Panc1 (cell line): ENCODE measurements at regions not wholly inside any gene's neighbourhood (a gene's known extent, or its start where the extent isn't known, plus 50 kb on each side); places are given as distances from the start of the nearest gene placed in this dataset.
A peak's percentile ranks its signal among the peaks of the same experiment; 100 is the strongest.

ENCODE experiments used
- ATAC-seq: fragments of 200-7000 bp; cut with Tn5 transposase; 2 replicates; pipeline ENCODE4 v1.9.1; 2020; ENCODE audit warnings: mild to moderate bottlenecking, moderate library complexity
- BruUV-seq: library from RNA; stranded (reverse); fragments of 400-500 nt; replicated peaks from 2 replicates; lab custom pipeline; 2021; lab: Mats Ljungman, UMichigan
- CTCF ChIA-PET: fragments of 300-600 bp; sonication (Branson Sonifier 250); formaldehyde crosslinking; loops from one replicate; lab custom pipeline; 2022; ENCODE audit warnings: antibody characterized with exemption; lab: Charles Lee
- POLR2A ChIA-PET: fragments of 300-600 bp; sonication (Branson Sonifier 250); formaldehyde crosslinking; loops from one replicate; lab custom pipeline; 2022; ENCODE audit warnings: antibody characterized with exemption; lab: Charles Lee
- DNase-seq: peaks from one replicate; pipeline ENCODE4 v3.0.0-alpha.2; 2010; ENCODE audit warnings: low read depth, low spot score
- H3K27ac ChIP-seq: 2 replicates; pipeline ENCODE4 v1.5.1; 2011; ENCODE audit warnings: mild to moderate bottlenecking, low read length, inconsistent platforms
- H3K27me3 ChIP-seq: fragments of 200-500 bp; sonication (Bioruptor generic); 2 replicates; pipeline ENCODE4 v1.6.0; 2014; ENCODE audit warnings: low read length, inconsistent platforms; ENCODE audit not compliant: control insufficient read depth, insufficient read depth
- H3K36me3 ChIP-seq: fragments of 200-500 bp; sonication (Bioruptor generic); 2 replicates; pipeline ENCODE4 v1.5.1; 2014; ENCODE audit warnings: inconsistent platforms, mild to moderate bottlenecking, low read length, moderate library complexity; ENCODE audit not compliant: control insufficient read depth, insufficient read depth
- H3K4me1 ChIP-seq: 2 replicates; pipeline ENCODE4 v1.5.1; 2011; ENCODE audit warnings: inconsistent platforms, mild to moderate bottlenecking, low read length, moderate library complexity; ENCODE audit not compliant: control insufficient read depth, insufficient read depth
- H3K4me3 ChIP-seq, 2 experiments: 2 replicates each; pipeline ENCODE4 v1.5.1; 2011 to 2012; ENCODE audit warnings: low read depth in 2 of 2, low read length in 2 of 2, mild to moderate bottlenecking in 2 of 2, inconsistent platforms in 1 of 2, moderate library complexity in 1 of 2
- H3K9me3 ChIP-seq: fragments of 200-500 bp; sonication (Bioruptor generic); 2 replicates; pipeline ENCODE4 v1.5.1; 2014; ENCODE audit warnings: low read depth, mild to moderate bottlenecking, inconsistent platforms, low read length, moderate library complexity; ENCODE audit not compliant: control insufficient read depth, insufficient read depth
- CTCF ChIP-seq: fragments of 450-650 bp; IDR thresholded peaks from 2 replicates; pipeline ENCODE4 v1.5.1; 2017; ENCODE audit warnings: mild to moderate bottlenecking
- SIN3A ChIP-seq: IDR thresholded peaks from 2 replicates; pipeline ENCODE4 v1.6.1; 2012; ENCODE audit warnings: low read depth, mild to moderate bottlenecking, low read length, moderate library complexity, borderline replicate concordance; ENCODE audit not compliant: insufficient read depth
- TCF7L2 ChIP-seq: IDR thresholded peaks from 2 replicates; pipeline ENCODE4 v1.6.1; 2011; ENCODE audit warnings: mild to moderate bottlenecking, low read depth, low read length, inconsistent platforms
- in situ Hi-C: cut with HindIII; loops from 2 replicates; pipeline ENCODE4 v1.10.0; 2016; ENCODE audit warnings: low sequenced_read_pairs, low pct_unique_long_range_greater_than_20kb
- intact Hi-C: fragments of 100-400 bp; cut with micrococcal nuclease; formaldehyde crosslinking; loops from one replicate; pipeline ENCODE4 v1.10.0; 2022; ENCODE audit not compliant: unreplicated experiment

GRCh38 chr10:128265596-128265995 lies 139.4 kb upstream of the MKI67 start:
- intact Hi-C loops: loop anchor here (5.0 kb wide), 2 partner anchors 262 to 597 kb away; no protein-coding TSS in a partner anchor
- Histone ChIP-seq H3K36me3 (no peaks in the 10 kb centered on the region), H3K9me3 (no peaks in the 10 kb centered on the region), H3K4me3 (no peak overlapping the region), H3K4me1 (no peaks in the 10 kb centered on the region), H3K27me3 (peaks cover 15% of the 10 kb centered on the region), H3K27ac (no peak overlapping the region)
- ChIA-PET POLR2A (no interaction called here), CTCF (no interaction called here)
- DNase-seq (no peak), ATAC-seq (no peak)
- in situ Hi-C loops: no loop called here
- BruUV-seq: no TSS peak
- TF ChIP-seq SIN3A (no peak), TCF7L2 (no peak)

- Histone ChIP-seq H3K4me1 (no peaks in the 10 kb centered on the region), H3K9me3 (no peaks in the 10 kb centered on the region), H3K36me3 (no peaks in the 10 kb centered on the region), H3K27me3 (peaks cover 15% of the 10 kb centered on the region), H3K27ac (no peak overlapping the region), H3K4me3 (no peak overlapping the region)
- ATAC-seq: no peak
- CTCF ChIA-PET: interaction anchor here (0.6 to 0.9 kb wide), 4 partner anchors 13 to 471 kb away, joined by 3 to 6 read pairs (median 4); no protein-coding TSS in a partner anchor
- intact Hi-C loops (loop anchor here (5.0 kb wide), 2 partner anchors 260 to 595 kb away; no protein-coding TSS in a partner anchor), in situ Hi-C loops (no loop called here)
- no peak for TF ChIP-seq CTCF
- POLR2A ChIA-PET: no interaction called here
- no TSS peak for BruUV-seq
- no peak for DNase-seq
Measured at GRCh38 chr10:128267581-128267980, 141.4 kb upstream of the MKI67 start.

GRCh38 chr10:128268015-128268722 lies 141.9 kb upstream of the MKI67 start:
- DNase-seq (no peak), ATAC-seq (peak; percentile 84)
- Histone ChIP-seq H3K4me1 (no peaks in the 10 kb centered on the region), H3K36me3 (no peaks in the 10 kb centered on the region), H3K27ac (no peak overlapping the region), H3K9me3 (no peaks in the 10 kb centered on the region), H3K27me3 (peaks cover 15% of the 10 kb centered on the region), H3K4me3 (no peak overlapping the region)
- intact Hi-C loops: loop anchor here (5.0 kb wide), 2 partner anchors 259 to 594 kb away; no protein-coding TSS in a partner anchor
- BruUV-seq: no TSS peak
- no peak for TF ChIP-seq SIN3A
- TF ChIP-seq TCF7L2: no peak
- peak; percentile 86 for TF ChIP-seq CTCF
- POLR2A ChIA-PET: no interaction called here
- CTCF ChIA-PET: interaction anchor here (0.6 to 0.9 kb wide), 4 partner anchors 12 to 471 kb away, joined by 3 to 6 read pairs (median 4); no protein-coding TSS in a partner anchor
- in situ Hi-C loops: no loop called here
